Duodenal mucosa (tissue), 2 donors: ENCODE measurements at regions not wholly inside any gene's neighbourhood (a gene's known extent, or its start where the extent isn't known, plus 50 kb on each side); places are given as distances from the start of the nearest gene placed in this dataset.

Source experiments
- H3K27ac ChIP-seq: one replicate; pipeline ENCODE4 v1.7.0; 2013; ENCODE audit warnings: low read depth, low read length
- H3K27me3 ChIP-seq, 2 donors: one replicate each; pipeline ENCODE4 v1.7.0; 2013; ENCODE audit warnings: low read length in 2 of 2, control low read depth in 1 of 2; ENCODE audit not compliant: insufficient read depth in 2 of 2, control insufficient read depth in 1 of 2
- H3K36me3 ChIP-seq, 2 donors: one replicate each; pipeline ENCODE4 v1.7.0; 2013; ENCODE audit warnings: low read length in 2 of 2, control low read depth in 1 of 2; ENCODE audit not compliant: insufficient read depth in 2 of 2, control insufficient read depth in 1 of 2
- H3K4me1 ChIP-seq, 2 donors: one replicate each; pipeline ENCODE4 v1.7.0; 2013; ENCODE audit warnings: low read length in 2 of 2, control low read depth in 1 of 2; ENCODE audit not compliant: insufficient read depth in 2 of 2, control insufficient read depth in 1 of 2
- H3K4me3 ChIP-seq, 2 donors: one replicate each; pipeline ENCODE4 v1.7.0; 2013; ENCODE audit warnings: low read length in 2 of 2, low read depth in 1 of 2
- H3K9ac ChIP-seq, 2 donors: one replicate each; pipeline ENCODE4 v1.7.0; 2013; ENCODE audit warnings: low read length in 2 of 2, low read depth in 1 of 2
- H3K9me3 ChIP-seq, 2 donors: one replicate each; pipeline ENCODE4 v1.7.0; 2013; ENCODE audit warnings: low read length in 2 of 2, control low read depth in 1 of 2; ENCODE audit not compliant: control insufficient read depth in 1 of 2

DNA sequence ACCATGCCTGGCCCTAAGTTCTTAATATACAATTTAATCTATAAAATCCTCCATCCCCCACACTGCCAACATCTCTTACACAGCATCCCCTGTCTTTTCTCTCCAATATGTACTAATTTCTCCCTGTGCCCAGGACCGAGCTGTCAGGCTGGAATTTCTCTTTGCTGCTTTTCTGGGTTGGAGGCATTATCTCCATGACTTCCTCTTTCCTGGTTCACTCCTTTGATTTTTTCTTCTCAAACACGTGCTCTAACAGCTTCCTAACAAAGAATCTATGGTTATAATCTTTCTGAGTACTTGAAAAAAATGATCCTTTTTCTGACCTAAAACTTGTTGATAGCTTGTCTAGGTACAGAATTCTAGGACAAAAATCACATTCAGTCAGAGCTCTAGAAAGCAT is 112.8 kb downstream of the C1D start:
- H3K4me1 ChIP-seq: peaks cover 0 to 14% of the 10 kb centered on the region in 2 donors
- H3K4me3 ChIP-seq: no peak overlapping the region
- no peaks in the 10 kb centered on the region for H3K9me3 ChIP-seq
- no peaks in the 10 kb centered on the region for H3K27me3 ChIP-seq
- H3K36me3 ChIP-seq: no peaks in the 10 kb centered on the region
- no peak overlapping the region for H3K9ac ChIP-seq
- no peak overlapping the region for H3K27ac ChIP-seq

- H3K36me3 ChIP-seq: no peaks in the 10 kb centered on the region
- no peaks in the 10 kb centered on the region for H3K27me3 ChIP-seq
- no peak overlapping the region for H3K9ac ChIP-seq
- peaks cover 0 to 14% of the 10 kb centered on the region in 2 donors for H3K4me1 ChIP-seq
- H3K4me3 ChIP-seq: peak overlapping the region in 1 of 2 donors; percentile 3
- H3K27ac ChIP-seq: no peak overlapping the region
- H3K9me3 ChIP-seq: no peaks in the 10 kb centered on the region
These were observed 111.9 kb downstream of the C1D start for GRCh38 chr2:67950919-67951318.

DNA sequence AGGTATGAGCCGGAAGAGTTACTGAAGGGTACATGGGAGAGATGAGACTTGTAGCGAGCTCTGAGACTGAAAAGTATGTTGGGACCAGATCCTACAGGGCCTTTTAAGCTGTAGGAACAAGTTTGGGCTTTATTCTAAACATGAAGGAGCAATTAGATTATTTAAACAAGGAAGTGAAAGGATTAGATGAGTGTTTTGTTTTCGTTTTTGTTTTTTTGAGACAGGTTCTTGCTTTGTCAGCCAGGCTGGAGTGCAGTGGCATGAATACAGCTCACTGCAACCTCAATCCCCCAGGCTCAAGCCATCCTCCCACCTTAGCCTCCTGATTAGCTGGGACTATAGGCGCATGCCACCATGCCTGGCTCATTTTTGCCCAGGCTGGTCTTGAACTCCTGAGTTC is 110.7 kb downstream of the C1D start:
- Histone ChIP-seq H3K9ac (no peak overlapping the region), H3K36me3 (no peaks in the 10 kb centered on the region), H3K4me1 (peaks cover 0 to 14% of the 10 kb centered on the region in 2 donors), H3K9me3 (no peaks in the 10 kb centered on the region), H3K27me3 (no peaks in the 10 kb centered on the region), H3K27ac (no peak overlapping the region), H3K4me3 (no peak overlapping the region)

GRCh38 chr2:67954093-67954748 is 108.6 kb downstream of the C1D start:
- H3K27ac ChIP-seq: no peak overlapping the region
- H3K36me3 ChIP-seq: no peaks in the 10 kb centered on the region
- H3K27me3 ChIP-seq: no peaks in the 10 kb centered on the region
- H3K4me1 ChIP-seq: peaks cover 0 to 14% of the 10 kb centered on the region in 2 donors
- no peak overlapping the region for H3K4me3 ChIP-seq
- H3K9ac ChIP-seq: no peak overlapping the region
- no peaks in the 10 kb centered on the region for H3K9me3 ChIP-seq

DNA sequence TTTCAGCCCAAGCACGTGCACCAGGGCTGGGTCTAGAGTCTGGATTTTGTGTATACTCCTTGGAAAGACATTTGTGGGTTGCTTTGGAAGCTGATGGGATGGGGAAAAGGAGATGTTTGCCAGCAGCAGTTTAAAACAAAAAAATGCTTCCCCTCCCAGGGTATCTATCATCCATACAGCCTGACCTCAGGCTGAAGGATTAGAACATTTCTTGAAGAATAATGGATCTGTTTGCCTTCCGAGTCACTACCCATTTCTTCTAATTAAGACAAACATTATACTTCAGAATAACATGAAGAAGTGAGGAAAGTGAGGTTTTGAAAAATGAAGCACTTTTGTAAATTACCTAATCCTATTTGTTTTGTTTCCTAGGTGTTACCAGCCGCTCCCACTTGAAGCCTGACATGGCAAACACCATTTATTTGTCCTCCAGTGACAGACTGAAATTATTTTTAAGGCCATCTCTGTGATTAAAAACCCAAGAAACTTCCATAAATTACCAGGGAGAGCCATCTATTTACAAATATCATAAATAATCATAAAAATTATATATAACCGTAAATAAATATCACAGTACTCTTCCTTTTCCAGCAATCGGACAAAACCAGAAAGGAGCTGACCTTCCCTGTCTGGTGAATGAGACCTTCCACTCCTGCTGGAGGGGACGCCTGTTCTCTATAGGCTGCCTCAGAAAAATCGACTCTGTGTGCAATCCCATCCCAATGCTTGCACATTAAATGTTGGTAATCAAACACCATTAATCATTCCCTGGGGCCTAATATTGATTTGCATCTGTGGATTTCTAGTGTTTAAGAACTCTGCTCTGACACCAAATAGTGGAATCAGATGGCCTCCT is 106.8 kb downstream of the C1D start:
- Histone ChIP-seq H3K4me1 (peaks cover 0 to 4% of the 10 kb centered on the region in 2 donors), H3K36me3 (no peaks in the 10 kb centered on the region), H3K9ac (no peak overlapping the region), H3K27me3 (no peaks in the 10 kb centered on the region), H3K4me3 (no peak overlapping the region), H3K27ac (no peak overlapping the region), H3K9me3 (no peaks in the 10 kb centered on the region)

DNA sequence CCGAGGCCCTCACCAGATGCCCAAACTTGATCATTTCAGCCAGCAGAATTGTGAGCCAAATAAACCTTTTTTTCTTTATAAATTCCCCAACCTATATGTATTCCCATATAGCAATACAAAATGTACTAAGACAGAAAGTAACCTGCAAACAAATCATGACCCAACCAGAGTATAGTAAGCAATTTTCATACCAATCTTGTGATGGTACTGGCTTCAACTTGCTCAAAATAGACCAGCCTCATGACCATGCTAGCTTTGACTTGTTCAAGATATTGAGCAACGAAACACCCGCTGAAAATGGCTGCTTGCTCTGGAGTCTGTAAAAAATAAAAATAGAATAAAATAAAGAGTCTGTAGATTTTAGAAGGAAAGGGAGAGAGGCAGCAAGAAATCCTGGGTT is 97.6 kb downstream of the C1D start:
- no peak overlapping the region for H3K27ac ChIP-seq
- H3K27me3 ChIP-seq: no peaks in the 10 kb centered on the region
- H3K4me3 ChIP-seq: no peak overlapping the region
- H3K9ac ChIP-seq: no peak overlapping the region
- no peaks in the 10 kb centered on the region for H3K36me3 ChIP-seq
- no peaks in the 10 kb centered on the region for H3K4me1 ChIP-seq
- H3K9me3 ChIP-seq: no peaks in the 10 kb centered on the region

DNA sequence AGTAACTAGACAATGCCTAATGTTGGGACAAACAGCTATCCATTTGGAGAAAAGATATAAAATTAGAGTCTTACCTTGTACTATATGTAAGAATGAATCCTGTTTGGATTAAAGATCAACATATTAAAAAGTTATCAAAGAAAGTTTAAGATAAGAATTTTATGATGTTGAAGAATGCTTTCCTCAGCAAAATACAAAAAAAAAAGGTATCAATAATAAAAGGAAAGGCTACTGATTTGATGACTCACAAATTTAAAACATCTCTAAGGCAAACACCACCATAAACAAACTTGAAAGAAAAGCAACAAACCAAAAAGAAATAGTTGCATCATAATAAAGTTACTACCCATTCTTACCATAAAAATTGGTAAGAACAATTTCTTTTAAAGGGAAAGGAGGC is 92.7 kb downstream of the C1D start:
- Histone ChIP-seq H3K27me3 (no peaks in the 10 kb centered on the region), H3K36me3 (no peaks in the 10 kb centered on the region), H3K9ac (no peak overlapping the region), H3K27ac (no peak overlapping the region), H3K4me1 (no peaks in the 10 kb centered on the region), H3K9me3 (no peaks in the 10 kb centered on the region), H3K4me3 (no peak overlapping the region)

GRCh38 chr2:67970542-67970941 is 92.3 kb downstream of the C1D start:
- no peak overlapping the region for H3K9ac ChIP-seq
- H3K27me3 ChIP-seq: no peaks in the 10 kb centered on the region
- no peak overlapping the region for H3K4me3 ChIP-seq
- H3K4me1 ChIP-seq: no peaks in the 10 kb centered on the region
- no peak overlapping the region for H3K27ac ChIP-seq
- H3K9me3 ChIP-seq: no peaks in the 10 kb centered on the region
- H3K36me3 ChIP-seq: no peaks in the 10 kb centered on the region

DNA sequence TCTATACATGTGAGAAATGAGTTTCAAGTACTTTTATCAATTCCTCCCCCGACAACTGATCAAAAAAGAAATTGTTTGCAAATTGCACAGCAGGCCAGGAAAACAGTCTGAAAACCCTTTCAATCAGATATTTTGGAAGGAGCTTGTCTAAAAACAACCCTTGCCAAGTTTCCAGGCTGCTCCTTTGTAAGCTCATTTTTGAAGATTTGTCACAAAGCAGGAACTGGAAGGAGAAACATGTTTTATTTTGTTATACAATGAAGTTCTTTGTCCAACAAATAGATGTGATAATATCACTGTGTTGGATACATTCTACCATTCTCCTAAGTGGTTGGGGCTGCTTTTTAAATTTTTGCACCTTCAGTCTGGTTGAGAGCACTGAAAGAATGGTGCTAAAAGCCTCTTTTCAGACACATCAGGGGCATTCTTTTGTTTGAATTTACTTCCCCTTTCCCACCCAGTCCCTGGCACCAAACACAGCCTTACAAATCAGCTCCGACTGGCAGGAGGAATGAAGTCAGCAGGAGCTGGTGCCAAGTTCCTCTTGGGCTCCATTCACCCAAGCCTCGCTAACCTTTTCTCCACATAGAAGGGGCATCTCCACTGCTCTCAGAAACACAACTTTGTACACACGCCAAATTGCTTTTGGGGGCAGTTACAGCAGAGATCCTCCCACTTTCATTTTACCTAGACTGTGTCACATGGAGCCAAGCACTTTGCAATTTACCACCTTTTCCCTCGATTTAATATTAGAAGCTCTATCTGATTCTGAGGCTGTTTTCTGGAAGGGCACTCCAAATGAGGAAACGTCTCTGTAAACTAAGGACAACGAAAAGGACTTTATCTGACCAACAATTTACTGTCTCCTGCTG is 88.0 kb downstream of the C1D start:
- H3K4me1 ChIP-seq: no peaks in the 10 kb centered on the region
- H3K27me3 ChIP-seq: no peaks in the 10 kb centered on the region
- no peaks in the 10 kb centered on the region for H3K9me3 ChIP-seq
- H3K9ac ChIP-seq: no peak overlapping the region
- H3K36me3 ChIP-seq: no peaks in the 10 kb centered on the region
- H3K27ac ChIP-seq: no peak overlapping the region
- no peak overlapping the region for H3K4me3 ChIP-seq

GRCh38 chr2:67977464-67977863 is 85.3 kb downstream of the C1D start:
- no peak overlapping the region for H3K27ac ChIP-seq
- H3K27me3 ChIP-seq: no peaks in the 10 kb centered on the region
- H3K4me1 ChIP-seq: no peaks in the 10 kb centered on the region
- no peak overlapping the region for H3K9ac ChIP-seq
- H3K9me3 ChIP-seq: peaks cover 0 to 6% of the 10 kb centered on the region in 2 donors
- no peak overlapping the region for H3K4me3 ChIP-seq
- H3K36me3 ChIP-seq: no peaks in the 10 kb centered on the region
